ENCODE measurements at regions not wholly inside any gene's neighbourhood (a gene's known extent, or its start where the extent isn't known, plus 50 kb on each side); places are given as distances from the start of the nearest gene placed in this dataset.

- H3K4me3 Mint-ChIP-seq, result no peak overlapping the region
- peaks cover 27% of the 10 kb centered on the region for H3K27me3 Mint-ChIP-seq
- no peak overlapping the region for H3K27ac Mint-ChIP-seq
- no peaks in the 10 kb centered on the region for H3K36me3 Mint-ChIP-seq (ENCODE audit: low read depth)
- H3K4me1 Mint-ChIP-seq, result no peaks in the 10 kb centered on the region
- no peaks in the 10 kb centered on the region for H3K9me3 Mint-ChIP-seq
- no peak for ATAC-seq (replicated peaks)
Measured at GRCh38 chr15:29937956-29938355, 115.7 kb upstream of the TJP1 start.

GRCh38 chr15:29936353-29937049 is 114.2 kb upstream of the TJP1 start:
- H3K36me3 Mint-ChIP-seq (ENCODE audit: low read depth), result no peaks in the 10 kb centered on the region
- ATAC-seq (replicated peaks), result no peak
- H3K27me3 Mint-ChIP-seq, result peaks cover 24% of the 10 kb centered on the region
- no peaks in the 10 kb centered on the region for H3K4me1 Mint-ChIP-seq
- H3K27ac Mint-ChIP-seq, result no peak overlapping the region
- no peaks in the 10 kb centered on the region for H3K9me3 Mint-ChIP-seq
- no peak overlapping the region for H3K4me3 Mint-ChIP-seq

GRCh38 chr15:29935296-29936004 is 113.2 kb upstream of the TJP1 start:
- ATAC-seq (replicated peaks), result no peak
- Mint-ChIP-seq H3K4me1 (no peaks in the 10 kb centered on the region), H3K4me3 (no peak overlapping the region), H3K27ac (no peak overlapping the region), H3K27me3 (peaks cover 20% of the 10 kb centered on the region), H3K9me3 (no peaks in the 10 kb centered on the region), H3K36me3 (ENCODE audit: low read depth) (no peaks in the 10 kb centered on the region)

- Mint-ChIP-seq H3K4me3 (no peak overlapping the region), H3K36me3 (ENCODE audit: low read depth) (no peaks in the 10 kb centered on the region), H3K4me1 (no peaks in the 10 kb centered on the region), H3K27me3 (peaks cover 21% of the 10 kb centered on the region), H3K27ac (no peak overlapping the region), H3K9me3 (no peaks in the 10 kb centered on the region)
- no peak for ATAC-seq (replicated peaks)
Measured at GRCh38 chr15:29934251-29934650, 112.0 kb upstream of the TJP1 start.

- no peaks in the 10 kb centered on the region for H3K36me3 Mint-ChIP-seq (ENCODE audit: low read depth)
- no peak overlapping the region for H3K4me3 Mint-ChIP-seq
- no peak overlapping the region for H3K27ac Mint-ChIP-seq
- peaks cover 21% of the 10 kb centered on the region for H3K27me3 Mint-ChIP-seq
- ATAC-seq (replicated peaks), result no peak
- H3K9me3 Mint-ChIP-seq, result no peaks in the 10 kb centered on the region
- no peaks in the 10 kb centered on the region for H3K4me1 Mint-ChIP-seq
Measured at GRCh38 chr15:29933042-29933803, 111.0 kb upstream of the TJP1 start.

GRCh38 chr15:29926083-29926388 is 103.8 kb upstream of the TJP1 start:
- peaks cover 26% of the 10 kb centered on the region for H3K27me3 Mint-ChIP-seq
- H3K36me3 Mint-ChIP-seq (ENCODE audit: low read depth), result no peaks in the 10 kb centered on the region
- no peaks in the 10 kb centered on the region for H3K9me3 Mint-ChIP-seq
- no peaks in the 10 kb centered on the region for H3K4me1 Mint-ChIP-seq
- no peak overlapping the region for H3K4me3 Mint-ChIP-seq
- no peak overlapping the region for H3K27ac Mint-ChIP-seq
- no peak for ATAC-seq (replicated peaks)

GRCh38 chr15:29925227-29926082 is 103.2 kb upstream of the TJP1 start:
- Mint-ChIP-seq H3K4me1 (no peaks in the 10 kb centered on the region), H3K4me3 (no peak overlapping the region), H3K36me3 (ENCODE audit: low read depth) (no peaks in the 10 kb centered on the region), H3K27me3 (peaks cover 30% of the 10 kb centered on the region), H3K27ac (no peak overlapping the region), H3K9me3 (no peaks in the 10 kb centered on the region)
- ATAC-seq (replicated peaks), result no peak

GRCh38 chr15:29924750-29925149 is 102.5 kb upstream of the TJP1 start:
- Mint-ChIP-seq H3K27me3 (peaks cover 28% of the 10 kb centered on the region), H3K4me3 (no peak overlapping the region), H3K36me3 (ENCODE audit: low read depth) (no peaks in the 10 kb centered on the region), H3K4me1 (no peaks in the 10 kb centered on the region), H3K9me3 (no peaks in the 10 kb centered on the region), H3K27ac (no peak overlapping the region)
- ATAC-seq (replicated peaks), result no peak

GRCh38 chr15:29922191-29922590 is 99.9 kb upstream of the TJP1 start:
- no peak for ATAC-seq (replicated peaks)
- Mint-ChIP-seq H3K4me1 (no peaks in the 10 kb centered on the region), H3K36me3 (ENCODE audit: low read depth) (no peaks in the 10 kb centered on the region), H3K27ac (no peak overlapping the region), H3K9me3 (no peaks in the 10 kb centered on the region), H3K4me3 (no peak overlapping the region), H3K27me3 (peaks cover 40% of the 10 kb centered on the region)

- no peak for ATAC-seq (replicated peaks)
- Mint-ChIP-seq H3K4me3 (no peak overlapping the region), H3K27me3 (peaks cover 45% of the 10 kb centered on the region)
Measured at GRCh38 chr15:29921130-29921601, 98.9 kb upstream of the TJP1 start.

GRCh38 chr15:29920515-29920914 is 98.2 kb upstream of the TJP1 start:
- ATAC-seq (replicated peaks), result no peak
- no peaks in the 10 kb centered on the region for H3K4me1 Mint-ChIP-seq
- H3K4me3 Mint-ChIP-seq, result no peak overlapping the region
- H3K36me3 Mint-ChIP-seq (ENCODE audit: low read depth), result no peaks in the 10 kb centered on the region
- H3K27me3 Mint-ChIP-seq, result peaks cover 40% of the 10 kb centered on the region
- H3K9me3 Mint-ChIP-seq, result no peaks in the 10 kb centered on the region
- H3K27ac Mint-ChIP-seq, result no peak overlapping the region

More at GRCh38 chr15:29921130-29921601, 98.9 kb upstream of the TJP1 start:
- Mint-ChIP-seq H3K9me3 (no peaks in the 10 kb centered on the region), H3K36me3 (ENCODE audit: low read depth) (no peaks in the 10 kb centered on the region), H3K27ac (no peak overlapping the region), H3K4me1 (no peaks in the 10 kb centered on the region)

- no peak for ATAC-seq (replicated peaks)
Measured at GRCh38 chr15:29919380-29919881, 97.2 kb upstream of the TJP1 start.

GRCh38 chr15:29917600-29918597 is 95.6 kb upstream of the TJP1 start:
- no peaks in the 10 kb centered on the region for H3K36me3 Mint-ChIP-seq (ENCODE audit: low read depth)
- ATAC-seq (replicated peaks), result no peak
- no peaks in the 10 kb centered on the region for H3K9me3 Mint-ChIP-seq
- H3K27ac Mint-ChIP-seq, result no peak overlapping the region
- H3K27me3 Mint-ChIP-seq, result peaks cover 41% of the 10 kb centered on the region
- H3K4me3 Mint-ChIP-seq, result no peak overlapping the region
- H3K4me1 Mint-ChIP-seq, result no peaks in the 10 kb centered on the region

More at GRCh38 chr15:29919380-29919881, 97.2 kb upstream of the TJP1 start:
- no peaks in the 10 kb centered on the region for H3K4me1 Mint-ChIP-seq
- no peaks in the 10 kb centered on the region for H3K9me3 Mint-ChIP-seq
- no peaks in the 10 kb centered on the region for H3K36me3 Mint-ChIP-seq (ENCODE audit: low read depth)
- peaks cover 44% of the 10 kb centered on the region for H3K27me3 Mint-ChIP-seq
- no peak overlapping the region for H3K27ac Mint-ChIP-seq
- H3K4me3 Mint-ChIP-seq, result no peak overlapping the region
